NCI-H524 treated with DMSO at 0.1 percent for 48 hours (cell line): ENCODE measurements at regions not wholly inside any gene's neighbourhood (a gene's known extent, or its start where the extent isn't known, plus 50 kb on each side); places are given as distances from the start of the nearest gene placed in this dataset.

Source experiments
- DNase-seq: peaks from one replicate; lab custom pipeline; 2025; lab: John Stamatoyannopoulos, UW

DNA sequence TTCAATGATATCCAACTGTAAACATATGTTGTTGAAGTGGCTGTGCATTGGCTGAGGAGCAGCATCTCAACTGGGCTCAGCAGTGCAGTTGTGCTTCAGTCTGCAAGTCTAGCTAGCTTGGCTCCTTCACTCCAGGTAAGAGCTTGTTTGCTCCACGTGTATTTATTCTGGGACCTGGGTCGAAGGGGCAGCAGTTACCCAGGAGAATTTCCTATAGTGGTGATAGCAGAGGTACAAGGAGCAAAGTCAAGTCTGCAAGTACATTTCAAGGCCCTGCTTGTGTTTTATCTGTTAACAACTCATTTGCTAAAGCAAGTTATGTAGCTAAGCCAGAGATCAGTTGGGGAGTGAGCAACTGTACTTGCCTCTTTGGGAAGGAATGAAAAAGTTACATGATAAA is 286.2 kb upstream of the UMPS start:
- no peak for DNase-seq

DNA sequence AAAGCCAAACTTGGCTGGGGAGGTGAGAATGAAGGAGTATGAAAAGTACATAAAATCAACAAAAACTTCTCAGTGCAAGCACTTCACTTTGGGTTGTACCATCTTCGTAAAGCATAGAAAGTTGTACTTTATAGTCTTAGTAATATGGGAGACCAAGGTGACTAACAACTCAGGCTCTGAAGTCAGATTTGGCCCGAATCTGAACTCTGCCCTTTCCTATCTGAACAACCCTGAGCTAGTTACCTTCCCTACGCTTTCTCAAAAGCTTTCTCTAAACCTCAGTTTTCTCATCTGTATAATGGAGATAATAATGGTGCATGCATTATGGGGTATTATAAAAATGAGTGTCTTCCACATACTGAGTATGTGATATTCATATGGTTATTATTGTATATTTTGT is 285.4 kb upstream of the UMPS start:
- no peak for DNase-seq

DNA sequence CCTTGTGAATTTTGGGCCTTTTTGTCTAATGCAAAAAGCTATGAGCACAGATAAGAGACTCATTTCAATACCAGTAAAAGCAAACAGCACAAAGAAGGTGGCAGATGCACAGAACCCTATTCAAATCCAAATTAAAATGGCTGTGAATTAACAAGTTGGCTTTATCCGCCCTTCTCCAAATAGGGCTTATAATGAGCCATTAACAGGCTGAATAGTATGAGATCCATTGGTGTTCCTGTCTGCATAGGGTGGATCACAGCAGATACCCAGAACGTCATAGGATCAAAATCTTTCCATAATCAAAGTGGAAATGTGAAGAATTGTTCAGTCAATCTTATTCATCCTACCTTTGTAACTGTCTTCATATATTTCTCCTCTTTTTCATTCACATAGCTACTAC is 282.4 kb upstream of the UMPS start:
- no peak for DNase-seq

DNA sequence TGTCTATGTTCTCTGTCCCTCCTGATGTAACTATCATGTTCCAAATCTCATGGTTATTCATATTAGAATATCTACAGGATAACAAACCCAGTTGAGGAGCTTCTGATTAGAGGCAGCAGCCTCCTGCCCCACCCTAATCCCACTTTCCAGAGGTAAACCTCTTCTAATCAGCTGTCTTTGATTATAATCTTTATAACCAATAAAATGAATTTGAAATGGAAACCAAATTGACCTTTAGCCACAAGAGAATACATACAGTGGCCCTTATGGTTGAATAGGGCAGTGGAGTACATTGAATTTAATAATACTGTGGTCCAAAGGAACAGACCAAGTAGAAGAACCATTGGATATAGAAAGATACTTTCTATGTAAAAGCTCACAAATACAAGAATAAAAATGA is 281.3 kb upstream of the UMPS start:
- DNase-seq, result no peak

DNA sequence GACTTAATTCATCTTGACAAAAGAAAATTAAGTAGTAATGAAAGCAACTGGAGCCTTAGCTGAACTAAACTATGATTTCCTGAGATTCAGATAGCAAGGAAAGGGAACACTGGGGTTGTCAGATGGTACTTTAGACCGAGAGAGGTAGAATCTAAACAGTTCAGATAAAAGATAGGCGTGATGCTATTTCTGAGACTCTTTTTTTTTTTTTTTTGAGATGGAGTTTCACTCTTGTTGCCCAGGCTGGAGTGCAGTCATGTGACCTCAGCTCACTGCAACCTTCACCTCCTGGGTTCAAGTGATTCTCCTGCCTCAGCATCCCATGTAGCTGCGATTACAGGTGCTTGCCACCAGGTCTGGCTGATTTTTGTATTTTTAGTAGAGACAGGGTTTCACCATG is 279.9 kb upstream of the UMPS start:
- DNase-seq, result no peak

DNA sequence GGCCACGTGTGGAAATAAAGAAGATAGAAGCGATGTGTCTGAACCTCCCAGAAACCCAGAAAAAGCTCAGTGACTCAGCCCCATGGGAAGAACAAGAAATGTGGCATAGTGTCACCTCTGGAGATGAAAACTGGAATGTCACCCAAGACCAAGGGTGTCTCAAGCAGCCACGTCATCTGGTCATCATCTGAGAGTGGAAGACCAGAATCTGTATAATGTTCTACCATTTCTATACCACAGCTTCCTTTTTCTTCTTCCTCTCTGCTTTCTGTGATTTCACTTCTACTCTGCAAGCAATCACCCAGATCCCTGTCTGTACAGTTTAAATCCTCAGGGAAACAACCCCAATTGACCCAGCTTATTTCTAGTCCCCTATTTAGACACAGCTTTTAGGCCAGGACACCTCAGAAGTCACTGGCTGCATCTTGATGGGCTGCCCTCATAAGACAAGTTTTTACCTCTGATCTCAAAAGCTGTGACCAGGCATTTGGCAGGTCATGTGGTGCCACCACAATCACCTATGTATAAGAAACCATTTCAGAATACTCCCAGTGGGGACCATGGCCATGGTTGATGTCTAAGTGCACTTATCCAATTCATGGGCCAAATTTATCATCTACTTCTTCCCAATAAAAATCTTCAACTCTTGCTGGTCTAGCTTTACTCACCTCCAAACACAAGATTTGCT is 278.5 kb upstream of the UMPS start:
- no peak for DNase-seq

DNA sequence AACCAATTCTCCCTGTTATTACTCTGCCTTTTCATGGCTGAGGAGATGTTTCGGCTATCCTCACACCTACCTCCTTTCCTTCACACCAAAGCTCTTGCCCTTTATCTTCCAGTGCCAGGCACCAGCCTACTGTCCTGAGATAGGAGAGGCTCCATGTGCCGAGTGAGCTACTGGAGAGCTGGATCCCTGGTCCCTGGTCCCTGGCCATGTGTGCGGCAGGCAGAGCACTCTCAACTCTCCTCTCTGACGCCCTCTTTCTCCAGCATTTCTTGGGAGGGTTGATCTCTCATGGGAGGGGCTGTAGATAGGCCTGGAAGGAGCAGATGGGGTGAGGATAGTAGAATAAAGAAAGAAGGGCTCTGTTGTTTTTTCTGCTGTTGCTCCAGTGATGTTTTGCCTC is 277.1 kb upstream of the UMPS start:
- no peak for DNase-seq

DNA sequence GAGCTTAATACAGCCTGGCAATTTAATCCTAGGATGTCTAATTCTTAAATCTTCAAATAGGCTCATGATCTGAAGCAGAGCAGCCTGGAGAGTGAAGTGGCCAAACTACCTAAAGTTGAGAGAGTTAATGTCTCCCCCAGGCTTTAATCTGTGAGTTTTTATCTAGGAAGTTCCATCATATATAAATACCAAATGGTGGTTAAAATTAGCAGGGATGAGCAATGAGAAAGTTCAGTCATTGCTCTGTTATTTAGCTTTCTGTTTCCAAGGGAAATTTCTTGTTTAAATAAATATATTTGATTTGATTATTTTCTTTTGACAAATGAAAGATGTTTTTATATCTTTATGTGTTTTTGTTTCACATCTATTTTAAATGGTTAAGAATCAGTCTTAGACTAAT is 274.4 kb upstream of the UMPS start:
- DNase-seq, result no peak

DNA sequence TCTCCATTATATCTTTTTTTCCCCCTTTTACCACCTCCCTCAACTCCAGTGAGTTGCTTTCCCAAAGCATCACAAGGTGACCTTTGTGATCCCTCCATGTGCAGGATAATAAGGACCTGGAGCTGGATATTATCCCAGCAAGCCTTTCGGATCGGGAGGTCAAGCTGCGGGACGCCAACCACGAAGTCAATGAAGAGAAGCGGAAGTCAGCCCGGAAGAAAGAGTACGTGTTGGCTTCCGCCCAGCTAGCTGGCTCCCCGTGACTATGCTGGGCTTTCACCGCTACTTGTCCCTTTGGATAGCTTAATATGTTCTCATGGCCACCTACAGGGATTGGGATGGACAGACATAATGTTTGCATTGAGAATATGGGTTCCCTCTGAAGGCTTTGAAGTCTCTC is 273.7 kb upstream of the UMPS start:
- DNase-seq, result no peak

DNA sequence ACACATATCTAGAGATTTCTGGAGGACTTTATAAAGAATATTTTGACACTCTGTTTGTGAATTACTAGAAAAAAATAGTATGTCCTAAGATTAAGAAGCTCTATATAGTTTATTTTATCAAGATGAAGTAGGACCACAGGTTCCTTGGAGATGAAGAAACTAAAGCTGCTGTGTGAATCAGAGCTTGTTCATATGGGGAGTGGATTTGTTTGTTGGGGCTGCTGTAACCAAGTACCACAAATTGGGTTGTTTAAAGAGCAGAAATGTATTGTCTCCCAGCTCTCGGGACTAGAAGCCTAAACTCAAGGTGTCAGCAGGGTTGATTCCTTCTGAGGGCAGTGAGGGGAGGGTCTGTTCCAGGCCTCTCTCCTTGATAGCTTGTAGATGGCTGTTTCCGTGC is 270.6 kb upstream of the UMPS start:
- DNase-seq, result no peak

DNA sequence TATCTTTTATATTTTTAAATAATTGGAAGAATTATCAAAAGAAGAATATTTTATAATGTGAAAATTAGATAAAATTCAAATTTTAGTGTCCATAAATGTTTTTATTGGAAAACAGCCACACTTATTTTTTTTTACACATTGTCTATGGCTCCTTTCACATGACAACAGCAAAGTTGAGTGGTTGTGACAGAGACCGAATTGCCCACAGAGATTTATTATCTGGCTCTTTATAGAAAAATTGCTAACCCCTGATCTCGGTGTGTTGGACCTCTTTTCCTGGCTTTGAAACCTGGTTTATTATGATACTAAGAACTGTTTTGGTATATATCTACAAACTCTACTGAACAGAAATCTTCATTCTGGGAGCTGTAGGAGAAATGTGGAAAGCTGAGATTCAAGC is 269.1 kb upstream of the UMPS start:
- no peak for DNase-seq

DNA sequence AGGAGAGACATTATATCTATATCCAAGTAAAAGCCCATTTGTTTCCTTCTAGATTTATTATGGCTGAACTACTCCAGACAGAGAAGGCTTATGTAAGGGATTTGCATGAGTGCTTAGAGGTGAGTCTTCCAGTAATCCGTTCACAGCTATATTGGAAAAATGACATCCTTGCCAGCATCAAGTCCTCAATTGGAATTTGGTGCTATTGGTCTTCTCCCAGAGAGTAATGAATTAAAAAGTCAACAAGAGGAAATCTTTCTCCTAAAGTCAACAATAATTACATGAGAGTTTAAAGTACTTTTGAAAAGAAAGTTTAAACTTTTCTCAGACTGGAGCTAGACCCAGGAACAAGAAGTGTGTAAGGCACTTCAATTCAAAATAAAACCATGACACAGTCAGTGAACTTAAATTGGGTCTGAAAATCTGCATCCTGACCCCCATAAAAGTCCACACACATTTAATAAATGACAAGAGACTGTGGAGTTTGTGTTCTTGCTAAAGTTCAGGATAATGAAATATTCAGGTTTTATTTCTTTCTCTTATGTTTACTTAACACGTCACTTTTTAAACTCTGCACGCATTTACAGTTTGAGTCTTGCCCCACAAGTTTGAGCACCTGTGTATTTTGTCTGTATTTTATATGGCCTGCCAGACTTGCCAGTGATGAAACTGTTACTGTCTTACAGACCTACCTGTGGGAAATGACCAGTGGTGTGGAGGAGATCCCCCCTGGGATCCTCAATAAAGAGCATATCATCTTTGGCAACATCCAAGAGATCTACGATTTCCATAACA is 268.2 kb upstream of the UMPS start:
- no peak for DNase-seq

DNA sequence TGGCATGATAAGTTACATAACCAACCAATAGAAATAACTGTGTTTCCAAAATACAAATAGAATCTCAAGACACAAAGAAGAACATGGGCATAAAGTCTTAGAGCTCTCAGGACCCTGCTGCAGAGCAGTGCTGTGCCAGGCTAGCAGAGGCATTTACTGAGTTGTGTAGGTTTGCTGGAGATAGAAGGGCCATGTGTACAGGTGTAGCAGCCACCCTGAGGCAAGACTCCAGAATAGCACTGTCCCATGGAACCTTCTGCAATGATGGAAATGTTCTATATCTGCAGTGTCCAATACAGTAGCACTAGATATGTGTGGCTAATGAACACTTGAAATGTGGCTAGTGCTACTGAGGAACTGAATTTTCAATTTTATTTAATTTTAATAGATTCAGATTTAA is 267.0 kb upstream of the UMPS start:
- DNase-seq, result no peak

DNA sequence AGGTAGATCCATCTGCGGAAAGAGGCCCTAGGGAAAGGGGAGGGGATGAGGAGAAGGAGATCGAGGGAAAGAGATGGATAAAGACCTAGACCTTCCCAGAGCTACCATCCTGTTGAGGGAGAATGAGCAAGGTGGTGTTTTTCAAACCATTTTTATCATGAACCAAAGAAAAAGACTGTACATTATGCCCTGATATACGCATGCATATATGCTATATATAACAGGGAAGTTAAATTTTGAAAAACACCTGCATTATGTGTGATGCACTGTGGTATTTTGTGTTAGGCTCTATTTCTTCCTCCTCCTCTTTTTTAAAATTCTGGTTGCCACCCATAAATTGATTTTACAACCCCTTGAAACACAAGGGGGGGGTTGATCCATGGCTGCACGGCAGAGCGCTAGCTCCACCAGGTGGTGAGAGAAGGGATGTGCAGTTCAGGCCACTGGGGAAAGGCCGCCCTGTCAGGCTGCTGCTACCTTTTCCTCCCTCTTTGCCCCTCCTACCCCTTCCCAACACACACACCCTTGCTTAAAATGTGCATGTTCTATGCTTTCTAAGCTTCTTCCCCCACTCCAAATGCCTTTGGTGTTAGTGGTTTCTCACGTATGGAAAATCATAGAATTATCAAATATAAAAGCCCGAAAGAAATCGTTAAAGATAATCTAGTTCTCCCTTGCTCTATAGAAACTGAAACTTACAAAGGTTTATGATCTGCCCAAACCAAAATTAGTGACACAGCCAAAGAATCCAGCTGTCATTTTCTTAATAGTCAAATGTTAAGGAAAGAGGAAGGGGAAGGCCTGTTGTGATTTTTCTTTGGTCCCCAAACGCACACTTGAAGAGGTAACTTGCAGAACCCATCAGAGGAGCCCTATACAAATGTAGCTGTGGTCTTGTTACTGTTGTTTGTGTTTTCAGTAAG is 262.0 kb upstream of the UMPS start:
- no peak for DNase-seq

DNA sequence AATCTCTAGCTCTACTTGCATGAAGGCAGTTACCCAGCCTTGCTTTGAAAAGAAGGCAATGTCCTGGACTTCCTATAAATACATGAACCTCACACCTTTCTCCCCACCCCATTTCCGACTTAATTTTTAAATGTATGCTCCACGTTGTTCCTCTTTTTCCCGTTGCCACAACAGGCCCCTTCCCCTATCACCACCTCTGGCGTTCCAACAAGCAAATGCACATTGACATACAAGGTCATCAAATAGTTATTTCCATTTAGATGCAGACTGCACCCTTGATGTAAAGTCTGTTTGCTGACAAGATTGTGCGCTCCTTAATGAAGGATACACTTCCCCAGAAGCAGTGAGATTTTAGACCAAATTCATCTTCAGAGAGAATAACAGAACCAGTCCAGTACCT is 260.7 kb upstream of the UMPS start:
- no peak for DNase-seq

DNA sequence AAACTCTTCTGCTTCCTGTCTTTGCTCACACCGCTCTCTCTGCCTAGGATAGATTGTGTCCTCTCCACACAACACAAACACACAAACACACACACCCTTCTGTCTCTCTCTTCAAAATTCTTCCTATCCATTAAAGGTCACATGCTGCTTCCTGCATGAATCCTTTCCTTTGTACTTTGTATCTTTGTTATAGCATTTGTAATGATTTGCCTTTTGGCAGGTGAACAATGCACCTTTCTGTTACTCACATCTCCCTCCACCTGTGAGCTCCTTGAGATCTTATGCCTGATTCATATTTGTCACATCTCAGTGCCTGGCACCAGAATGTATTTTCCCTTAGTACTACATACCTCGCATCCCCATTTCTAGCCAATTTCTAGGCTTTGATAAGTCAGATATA is 251.4 kb upstream of the UMPS start:
- DNase-seq, result no peak

DNA sequence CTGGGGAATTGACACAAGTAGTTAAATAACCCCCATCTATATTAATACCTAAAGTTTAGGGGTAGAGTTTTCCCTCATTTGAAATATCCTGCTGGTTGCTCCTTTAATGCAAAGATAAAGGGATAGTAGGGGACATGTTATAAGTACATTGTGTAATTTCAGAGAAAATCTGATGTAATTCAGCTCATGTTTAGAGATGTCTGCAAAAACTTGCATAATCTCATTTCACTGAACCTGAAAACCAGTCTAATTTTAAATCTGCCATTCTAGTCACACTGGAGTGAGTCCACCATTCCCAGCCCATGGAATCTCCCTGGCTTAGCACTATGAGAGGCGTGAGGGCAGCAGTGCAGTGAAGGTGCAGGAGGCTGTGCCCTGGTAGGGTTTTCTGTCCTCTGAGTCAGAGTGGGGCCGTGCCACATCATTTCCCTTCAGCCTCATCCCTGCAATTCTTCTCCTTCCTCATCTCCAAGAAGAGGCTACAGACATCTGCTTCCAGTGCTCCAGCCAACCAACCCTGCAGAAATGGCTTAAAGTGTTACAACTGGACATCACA is 246.3 kb upstream of the UMPS start:
- DNase-seq, result no peak

DNA sequence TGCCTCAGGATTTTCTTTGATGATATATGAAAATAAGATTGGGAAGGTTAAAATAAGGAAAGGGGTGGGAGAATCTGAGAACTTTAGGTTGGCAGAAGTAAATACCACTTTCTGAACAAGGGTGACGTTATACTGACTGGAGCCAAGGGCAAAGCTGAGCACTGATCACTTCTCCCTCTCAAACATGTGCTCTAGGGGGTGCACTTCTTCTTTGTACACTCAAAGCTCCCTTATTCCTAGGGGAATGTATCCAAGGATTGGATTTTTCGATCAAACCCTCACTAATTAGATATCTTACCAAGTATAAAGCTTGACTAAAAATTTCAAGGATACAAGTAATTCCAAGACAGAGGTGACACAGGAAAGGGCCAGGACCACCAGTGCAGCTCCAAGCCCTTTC is 243.9 kb upstream of the UMPS start:
- no peak for DNase-seq

DNA sequence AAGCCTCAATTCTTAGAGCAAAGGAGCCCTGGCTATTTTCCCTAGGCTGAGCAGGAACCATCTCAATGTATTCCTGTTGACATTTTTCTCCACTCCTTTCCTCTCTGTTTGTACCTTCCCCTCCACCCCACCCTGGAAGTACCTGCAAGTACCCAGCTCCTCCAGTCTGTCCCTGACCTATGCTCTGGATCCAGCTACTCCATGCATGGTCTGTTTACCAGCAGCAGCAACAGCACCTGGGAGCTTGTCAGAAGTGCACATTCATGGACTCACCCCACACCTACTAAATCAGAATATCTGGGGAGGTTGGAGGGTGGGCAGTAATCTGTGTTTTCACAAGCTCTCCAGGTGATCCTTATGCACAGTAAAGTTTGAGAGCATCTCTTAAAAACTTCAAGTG is 240.7 kb upstream of the UMPS start:
- DNase-seq, result no peak

DNA sequence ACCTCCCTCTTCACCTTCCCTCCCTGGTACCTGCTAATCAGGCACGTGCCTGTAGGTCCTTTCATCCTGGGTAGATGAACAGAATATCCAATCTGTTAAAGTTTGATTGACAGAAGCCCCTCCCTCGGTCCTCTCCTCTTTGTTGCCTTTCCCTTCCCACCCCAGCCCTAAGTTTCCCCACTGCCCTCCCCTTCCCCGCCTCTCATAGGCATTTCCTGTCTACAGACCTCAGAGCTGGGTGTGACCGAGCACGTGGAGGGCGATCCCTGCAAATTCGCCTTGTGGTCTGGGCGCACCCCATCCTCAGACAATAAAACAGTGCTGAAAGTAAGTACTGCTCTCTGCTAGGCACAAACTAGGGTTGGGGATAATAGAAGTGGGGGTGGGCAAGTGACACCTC is 239.2 kb upstream of the UMPS start:
- no peak for DNase-seq

DNA sequence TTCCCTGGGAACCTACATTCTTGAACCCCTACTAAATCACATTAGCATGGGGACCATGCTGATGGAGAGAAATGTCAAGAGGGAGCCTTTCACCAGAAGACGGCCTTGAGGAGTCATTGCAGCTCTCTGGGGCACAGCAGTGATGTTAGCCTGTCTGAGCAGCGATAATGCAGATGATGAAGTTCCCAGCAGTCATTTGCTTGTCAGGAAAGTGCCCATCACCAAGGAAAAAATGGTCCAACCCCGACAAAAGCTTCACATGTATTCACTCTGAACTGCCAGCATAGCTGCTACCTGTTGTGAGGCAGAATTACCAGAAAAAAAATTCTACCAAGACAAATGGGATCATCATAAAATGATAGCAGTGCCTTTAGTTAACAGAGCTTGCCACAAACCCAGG is 238.4 kb upstream of the UMPS start:
- DNase-seq, result no peak

DNA sequence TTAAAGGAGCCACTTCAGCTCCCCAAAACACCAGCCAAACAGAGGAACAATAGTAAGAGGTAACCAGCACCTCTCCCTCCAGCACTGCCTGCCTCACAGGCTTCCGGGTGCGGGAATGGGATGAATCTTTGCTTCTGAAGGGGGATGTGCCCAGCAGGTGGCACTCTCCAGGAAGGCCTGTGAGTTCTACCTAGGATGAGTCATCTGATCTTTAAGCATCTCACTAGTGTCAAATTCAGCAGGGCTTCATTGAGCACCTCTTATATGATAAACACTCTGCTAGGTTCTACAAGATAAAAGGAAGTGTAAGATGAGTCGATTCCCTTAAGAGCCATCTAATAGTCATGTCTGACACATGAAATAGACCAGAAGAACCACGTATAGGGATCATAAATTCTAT is 237.4 kb upstream of the UMPS start:
- no peak for DNase-seq

DNA sequence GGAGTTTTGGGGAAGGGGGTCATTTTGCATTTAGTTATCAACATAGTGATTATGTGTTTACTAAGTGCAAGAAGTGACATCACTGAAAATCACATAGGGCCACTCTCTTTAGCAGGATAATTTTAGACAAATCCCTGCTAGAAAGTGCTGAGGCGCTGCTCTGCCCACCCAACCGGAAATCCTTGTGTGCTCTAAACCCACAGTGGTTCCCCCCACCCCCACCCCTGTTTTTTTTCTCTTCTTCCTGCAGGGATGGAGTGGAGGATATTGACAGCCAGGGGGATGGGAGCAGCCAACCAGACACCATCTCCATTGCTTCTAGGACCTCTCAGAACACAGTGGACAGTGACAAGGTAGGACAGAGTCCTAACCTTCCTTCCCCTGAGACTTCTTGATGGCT is 234.2 kb upstream of the UMPS start:
- no peak for DNase-seq
